GM23248 (cell line): ENCODE measurements at regions not wholly inside any gene's neighbourhood (a gene's known extent, or its start where the extent isn't known, plus 50 kb on each side); places are given as distances from the start of the nearest gene placed in this dataset.

ENCODE experiments used
- DNase-seq: peaks from one replicate; pipeline ENCODE4 v3.0.0-alpha.2; 2015
- H2AFZ ChIP-seq: fragments of 200-600 bp; sonication (generic); 2 replicates; pipeline ENCODE4 v1.6.1; 2016; ENCODE audit warnings: antibody characterized with exemption
- H3F3A ChIP-seq: fragments of 200-600 bp; sonication (generic); 2 replicates; pipeline ENCODE4 v1.6.1; 2016; ENCODE audit warnings: mild to moderate bottlenecking, antibody characterized with exemption, mixed run types; ENCODE audit not compliant: insufficient read depth
- H3K27ac ChIP-seq: fragments of 200-600 bp; sonication (generic); 2 replicates; pipeline ENCODE4 v1.5.1; 2016; ENCODE audit warnings: mild to moderate bottlenecking
- H3K27me3 ChIP-seq: fragments of 200-600 bp; sonication (generic); replicated peaks from 2 replicates; pipeline ENCODE4 v1.6.1; 2016; ENCODE audit warnings: mild to moderate bottlenecking; ENCODE audit not compliant: insufficient read depth
- H3K36me3 ChIP-seq: fragments of 200-600 bp; sonication (generic); 2 replicates; pipeline ENCODE4 v1.6.1; 2016; ENCODE audit warnings: low read depth, mild to moderate bottlenecking
- H3K4me1 ChIP-seq: fragments of 200-600 bp; sonication (generic); 2 replicates; pipeline ENCODE4 v1.6.1; 2016; ENCODE audit warnings: mild to moderate bottlenecking; ENCODE audit not compliant: insufficient read depth
- H3K4me2 ChIP-seq: fragments of 200-600 bp; sonication (generic); one replicate; pipeline ENCODE4 v1.6.1; 2016; ENCODE audit warnings: mild to moderate bottlenecking; ENCODE audit not compliant: unreplicated experiment
- H3K4me3 ChIP-seq: fragments of 200-600 bp; sonication (generic); 2 replicates; pipeline ENCODE4 v1.5.1; 2016; ENCODE audit warnings: mild to moderate bottlenecking
- H3K79me2 ChIP-seq: fragments of 200-600 bp; sonication (generic); 2 replicates; pipeline ENCODE4 v1.6.1; 2016; ENCODE audit warnings: mild to moderate bottlenecking; ENCODE audit not compliant: insufficient read depth
- H3K9ac ChIP-seq: fragments of 200-600 bp; sonication (generic); 2 replicates; pipeline ENCODE4 v1.6.1; 2016; ENCODE audit warnings: mild to moderate bottlenecking
- H3K9me2 ChIP-seq: fragments of 200-600 bp; sonication (generic); 2 replicates; pipeline ENCODE4 v1.6.1; 2016; ENCODE audit warnings: mixed run types, mild to moderate bottlenecking, moderate library complexity; ENCODE audit not compliant: insufficient read depth
- H3K9me3 ChIP-seq: fragments of 200-600 bp; sonication (generic); one replicate; pipeline ENCODE4 v1.6.1; 2017; ENCODE audit warnings: low read depth
- H4K20me1 ChIP-seq: fragments of 200-600 bp; sonication (generic); 2 replicates; pipeline ENCODE4 v1.6.0; 2016; ENCODE audit not compliant: insufficient read depth
- EZH2 ChIP-seq: fragments of 200-600 bp; sonication (generic); IDR thresholded peaks from 2 replicates; pipeline ENCODE4 v1.6.1; 2018; ENCODE audit warnings: antibody characterized with exemption, mild to moderate bottlenecking; ENCODE audit not compliant: insufficient read depth, poor library complexity, severe bottlenecking
- EZH2phosphoT487 ChIP-seq: fragments of 200-600 bp; sonication (generic); IDR thresholded peaks from 2 replicates; pipeline ENCODE4 v1.6.1; 2018; ENCODE audit warnings: antibody characterized with exemption, moderate library complexity, mild to moderate bottlenecking, low read depth; ENCODE audit not compliant: insufficient read depth
- WGBS, 2 experiments: methylation state at CpG; one replicate each; pipeline ENCODE4 v1.1.6; 2015 to 2017; ENCODE audit warnings: low lambda C conversion rate in 2 of 2, low coverage in 1 of 2; ENCODE audit errors: missing lambda C conversion rate in 2 of 2; 5-methylcytosine and 5-hydroxymethylcytosine counted together
- in situ Hi-C: fragments of 300-500 bp; cut with MboI; formaldehyde crosslinking; loops from 2 replicates; pipeline ENCODE4 v1.15.0; 2020

DNA sequence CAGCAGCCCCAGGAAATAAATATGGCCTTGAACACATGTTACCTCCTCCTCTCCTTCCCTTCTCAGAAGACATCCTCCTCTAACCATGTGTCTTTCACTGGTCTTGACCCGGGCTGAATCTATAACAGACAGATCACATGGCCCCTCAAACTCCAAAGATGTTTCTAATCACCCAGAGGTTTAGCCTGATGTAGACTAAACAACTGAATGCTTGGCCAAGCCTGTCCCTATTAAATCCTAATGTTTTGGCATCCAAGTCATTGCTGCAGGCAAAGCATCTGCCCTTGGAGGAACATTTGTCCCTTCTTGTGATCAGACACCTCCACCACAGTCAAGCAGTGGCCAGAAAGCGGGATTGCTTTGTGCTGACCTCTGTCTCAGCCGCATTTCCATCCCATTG lies 65.5 kb downstream of the ANKRD60 start:
- in situ Hi-C loops: no loop called here
- no peaks in the 10 kb centered on the region for H3K9me2 ChIP-seq
- peaks cover 16% of the 10 kb centered on the region for H3F3A ChIP-seq

GRCh38 chr20:58161192-58161591 lies 67.3 kb downstream of the ANKRD60 start:
- WGBS, 2 experiments: 45 to 52% methylated on average over 2 of the region's 2 CpGs
- H3F3A ChIP-seq: peaks cover 16% of the 10 kb centered on the region
- peak overlapping the region; percentile 30; the same call in 1 of the 2 replicates for H2AFZ ChIP-seq
- peak overlapping the region; percentile 1; the same call in 1 of the 2 replicates for H3K4me3 ChIP-seq
- H3K4me2 ChIP-seq: peak overlapping the region; percentile 66
- H3K27me3 ChIP-seq: no peaks in the 10 kb centered on the region
- in situ Hi-C loops: no loop called here
- no peaks in the 10 kb centered on the region for H3K9me3 ChIP-seq
- DNase-seq: peak; percentile 66
- no peak for TF ChIP-seq EZH2phosphoT487
- TF ChIP-seq EZH2: no peak
- no peaks in the 10 kb centered on the region for H3K36me3 ChIP-seq
- no peaks in the 10 kb centered on the region for H3K79me2 ChIP-seq
- peaks cover 27% of the 10 kb centered on the region for H3K4me1 ChIP-seq
- peak overlapping the region; percentile 72 for H3K9ac ChIP-seq
- no peaks in the 10 kb centered on the region for H4K20me1 ChIP-seq
- no peaks in the 10 kb centered on the region for H3K9me2 ChIP-seq
- H3K27ac ChIP-seq: peak overlapping the region; percentile 89

More for the DNA sequence above, 65.5 kb downstream of the ANKRD60 start:
- H3K27ac ChIP-seq: no peak overlapping the region
- no peaks in the 10 kb centered on the region for H3K36me3 ChIP-seq
- DNase-seq: no peak
- WGBS, 2 experiments: 44 to 45% methylated on average over 3 of the region's 3 CpGs
- H3K4me3 ChIP-seq: no peak overlapping the region
- no peaks in the 10 kb centered on the region for H3K9me3 ChIP-seq
- H4K20me1 ChIP-seq: no peaks in the 10 kb centered on the region
- H3K27me3 ChIP-seq: no peaks in the 10 kb centered on the region
- TF ChIP-seq EZH2 (no peak), EZH2phosphoT487 (no peak)
- no peaks in the 10 kb centered on the region for H3K79me2 ChIP-seq
- no peak overlapping the region for H2AFZ ChIP-seq
- no peak overlapping the region for H3K9ac ChIP-seq
- H3K4me1 ChIP-seq: peaks cover 27% of the 10 kb centered on the region
- H3K4me2 ChIP-seq: no peak overlapping the region

GRCh38 chr20:58160451-58161061 lies 67.9 kb downstream of the ANKRD60 start:
- peak overlapping the region; percentile 37 for H2AFZ ChIP-seq
- H3K9me3 ChIP-seq: no peaks in the 10 kb centered on the region
- no peaks in the 10 kb centered on the region for H3K79me2 ChIP-seq
- 1 to 4% methylated on average over 17 of the region's 17 CpGs for WGBS, 2 experiments
- no peaks in the 10 kb centered on the region for H3K36me3 ChIP-seq
- DNase-seq: peak; percentile 93
- H3K27me3 ChIP-seq: no peaks in the 10 kb centered on the region
- peaks cover 16% of the 10 kb centered on the region for H3F3A ChIP-seq
- peak overlapping the region; percentile 72 for H3K9ac ChIP-seq
- peaks cover 27% of the 10 kb centered on the region for H3K4me1 ChIP-seq
- H3K4me3 ChIP-seq: peak overlapping the region; percentile 46
- peak overlapping the region; percentile 89 for H3K27ac ChIP-seq
- H3K4me2 ChIP-seq: peak overlapping the region; percentile 66
- no peaks in the 10 kb centered on the region for H4K20me1 ChIP-seq
- H3K9me2 ChIP-seq: no peaks in the 10 kb centered on the region
- TF ChIP-seq EZH2phosphoT487 (no peak), EZH2 (no peak)
- in situ Hi-C loops: no loop called here

DNA sequence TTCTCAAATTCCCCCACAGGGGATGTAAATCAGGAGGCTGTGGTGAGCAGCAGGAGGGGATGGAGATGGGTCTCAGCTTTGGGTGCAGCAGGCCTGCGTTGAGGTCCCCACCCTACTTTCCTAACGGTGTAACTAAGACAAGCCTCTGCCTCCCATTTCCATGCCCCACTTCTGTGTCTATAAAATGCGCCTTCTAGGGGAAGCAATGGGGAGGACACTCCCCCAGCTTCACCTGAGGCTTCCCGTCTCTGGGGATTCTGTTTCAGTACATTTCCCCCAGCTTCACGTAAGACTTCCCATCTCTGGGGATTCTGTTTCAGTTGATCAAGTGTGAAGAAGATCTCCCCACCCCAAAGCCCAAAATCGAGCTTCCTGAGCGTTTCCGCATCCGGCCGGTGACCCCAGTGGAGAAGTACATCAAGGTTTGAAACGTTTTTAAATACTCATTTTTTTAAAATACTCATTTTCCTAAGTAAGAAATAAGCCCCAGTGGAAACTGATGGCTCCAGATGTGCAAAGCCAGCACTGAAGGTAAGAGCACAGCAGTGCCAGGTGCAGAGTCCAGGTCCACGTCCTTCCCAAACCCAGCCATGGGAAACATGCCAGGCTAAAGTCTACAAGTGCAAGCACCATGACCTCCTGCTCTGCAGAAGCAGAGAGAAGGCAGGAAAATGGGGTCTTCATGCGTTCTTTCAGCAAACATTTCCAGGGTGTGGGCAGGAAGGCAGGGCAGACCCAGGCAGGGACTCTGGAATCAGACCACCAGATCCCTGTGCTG lies 73.1 kb downstream of the ANKRD60 start:
- no peaks in the 10 kb centered on the region for H3K9me2 ChIP-seq
- H4K20me1 ChIP-seq: no peaks in the 10 kb centered on the region
- no peaks in the 10 kb centered on the region for H3K36me3 ChIP-seq
- DNase-seq: no peak
- no peak overlapping the region for H3K4me2 ChIP-seq
- no peak overlapping the region for H3K27ac ChIP-seq
- peaks cover 12% of the 10 kb centered on the region for H3K4me1 ChIP-seq
- in situ Hi-C loops: no loop called here
- WGBS, 2 experiments: 83 to 89% methylated on average over 13 of the region's 13 CpGs
- no peak for TF ChIP-seq EZH2
- TF ChIP-seq EZH2phosphoT487: no peak
- no peaks in the 10 kb centered on the region for H3K79me2 ChIP-seq
- H3K4me3 ChIP-seq: no peak overlapping the region
- no peak overlapping the region for H3K9ac ChIP-seq
- 0 out of 2 replicates have a peak, but pooled peaks cover 6% of the 10 kb centered on the region for H3K27me3 ChIP-seq
- H3F3A ChIP-seq: peaks cover 10% of the 10 kb centered on the region; the same call in 1 of the 2 replicates
- no peaks in the 10 kb centered on the region for H3K9me3 ChIP-seq
- H2AFZ ChIP-seq: no peak overlapping the region
